BJ (cell line): ENCODE measurements at regions not wholly inside any gene's neighbourhood (a gene's known extent, or its start where the extent isn't known, plus 50 kb on each side); places are given as distances from the start of the nearest gene placed in this dataset.

Experiments
- CTCF ChIA-PET: fragments of 350-600 bp; formaldehyde crosslinking; extraction: SDS; loops from one replicate; lab custom pipeline; 2021; ENCODE audit warnings: antibody characterized with exemption, inconsistent platforms; lab: Yijun Ruan, JAX
- POLR2A ChIA-PET: fragments of 300-600 bp; sonication (Branson Sonifier 250); formaldehyde crosslinking; extraction: SDS; loops from one replicate; lab custom pipeline; 2021; ENCODE audit warnings: antibody characterized with exemption; lab: Charles Lee
- DNase-seq: peaks from one replicate; pipeline ENCODE4 v3.0.0-alpha.2; 2011; ENCODE audit warnings: low read depth
- H3K27me3 ChIP-seq: 2 replicates; pipeline ENCODE4 v1.6.0; 2011; ENCODE audit warnings: low read length; ENCODE audit not compliant: control insufficient read depth, insufficient read depth
- H3K36me3 ChIP-seq: 2 replicates; pipeline ENCODE4 v1.5.1; 2011; ENCODE audit warnings: low read length; ENCODE audit not compliant: control insufficient read depth, insufficient read depth
- H3K4me3 ChIP-seq: 2 replicates; pipeline ENCODE4 v1.5.1; 2011; ENCODE audit warnings: low read depth, mild to moderate bottlenecking, control low read depth, low read length
- CTCF ChIP-seq: IDR thresholded peaks from 2 replicates; pipeline ENCODE4 v1.5.1; 2011; ENCODE audit warnings: low read depth, mild to moderate bottlenecking, control low read depth, inconsistent platforms, low read length, moderate library complexity; ENCODE audit not compliant: insufficient read depth

- no peak for DNase-seq
- no peak overlapping the region for H3K4me3 ChIP-seq
- no peak for TF ChIP-seq CTCF
- ChIA-PET POLR2A (no interaction called here), CTCF (no interaction called here)
- H3K27me3 ChIP-seq = no peaks in the 10 kb centered on the region
- H3K36me3 ChIP-seq = no peaks in the 10 kb centered on the region
Measured at GRCh38 chr4:67052814-67053675, 492.3 kb downstream of the CENPC start.

GRCh38 chr4:67051000-67051789 lies 494.1 kb downstream of the CENPC start:
- Histone ChIP-seq H3K36me3 (no peaks in the 10 kb centered on the region), H3K4me3 (no peak overlapping the region), H3K27me3 (no peaks in the 10 kb centered on the region)
- TF ChIP-seq CTCF = no peak
- ChIA-PET POLR2A (no interaction called here), CTCF (no interaction called here)
- DNase-seq = no peak

- TF ChIP-seq CTCF = no peak
- ChIA-PET CTCF (no interaction called here), POLR2A (no interaction called here)
- no peak for DNase-seq
- no peaks in the 10 kb centered on the region for H3K36me3 ChIP-seq
- H3K27me3 ChIP-seq = no peaks in the 10 kb centered on the region
- no peak overlapping the region for H3K4me3 ChIP-seq
Measured at GRCh38 chr4:67049446-67049845, 495.9 kb downstream of the CENPC start.

GRCh38 chr4:67048530-67048929 lies 496.8 kb downstream of the CENPC start:
- no peaks in the 10 kb centered on the region for H3K36me3 ChIP-seq
- DNase-seq = no peak
- TF ChIP-seq CTCF = no peak
- no peak overlapping the region for H3K4me3 ChIP-seq
- POLR2A ChIA-PET = no interaction called here
- H3K27me3 ChIP-seq = no peaks in the 10 kb centered on the region
- CTCF ChIA-PET = no interaction called here

- Histone ChIP-seq H3K36me3 (no peaks in the 10 kb centered on the region), H3K27me3 (no peaks in the 10 kb centered on the region), H3K4me3 (no peak overlapping the region)
- no peak for TF ChIP-seq CTCF
- ChIA-PET POLR2A (no interaction called here), CTCF (no interaction called here)
- DNase-seq = no peak
Measured at GRCh38 chr4:67040315-67040714, 505.0 kb downstream of the CENPC start.
